K562 (cell line): ENCODE measurements at regions not wholly inside any gene's neighbourhood (a gene's known extent, or its start where the extent isn't known, plus 50 kb on each side); places are given as distances from the start of the nearest gene placed in this dataset.

Source experiments
- ATAC-seq: fragments of 200-7000 bp; cut with Tn5 transposase; 3 replicates; pipeline ENCODE4 v1.9.1; 2020; ENCODE audit warnings: moderate library complexity
- BruUV-seq: library from RNA; stranded (reverse); fragments of 400-500 nt; replicated peaks from 2 replicates; lab custom pipeline; 2021; lab: Mats Ljungman, UMichigan
- CTCF ChIA-PET: fragments of 300-600 bp; formaldehyde crosslinking; extraction: SDS; loops from one replicate; lab custom pipeline; 2021; ENCODE audit warnings: low intra/inter-chr PET ratio; lab: Yijun Ruan, JAX
- POLR2A ChIA-PET: fragments of 300-600, 350-650 bp; sonication (Branson Sonifier 250); formaldehyde crosslinking; extraction: SDS; loops from one replicate; lab custom pipeline; 2021; ENCODE audit warnings: antibody characterized with exemption, inconsistent platforms; lab: Yijun Ruan, JAX
- DNase-seq, 4 experiments: peaks; one replicate each; pipeline versions ENCODE4 v3.0.0 to v3.0.0-alpha.2; 2011 to 2018; ENCODE audit warnings: low spot score in 3 of 4, mixed read lengths in 3 of 4; ENCODE audit errors: extremely low read depth in 1 of 4
- FAIRE-seq: peaks from 2 replicates; lab custom pipeline; 2011; peaks lifted over from hg19 to GRCh38; lab: Jason Lieb, UNC
- H2AFZ ChIP-seq: 2 replicates; pipeline ENCODE4 v1.6.0; 2011; ENCODE audit warnings: low read depth, low read length, control low read depth, inconsistent platforms
- H3K27ac ChIP-seq: fragments of 200-600 bp; 3 replicates; pipeline ENCODE4 v1.8.0; 2011; ENCODE audit warnings: low read depth, mild to moderate bottlenecking, control low read depth, inconsistent platforms, low read length, moderate library complexity, mixed read lengths; ENCODE audit errors: extremely low read depth
- H3K27me3 ChIP-seq, 2 experiments: fragments of 300-600 bp in 1 of 2; 2 replicates in 1 of 2; 3 replicates in 1 of 2; pipeline versions ENCODE4 v1.6.0 to v1.8.0; 2011; ENCODE audit warnings: inconsistent platforms in 2 of 2, low read length in 2 of 2, mild to moderate bottlenecking in 1 of 2, mixed read lengths in 1 of 2, moderate library complexity in 1 of 2; ENCODE audit not compliant: control insufficient read depth in 2 of 2, insufficient read depth in 2 of 2
- H3K36me3 ChIP-seq: fragments of 300-600 bp; 3 replicates; pipeline ENCODE4 v1.8.0; 2011; ENCODE audit warnings: mild to moderate bottlenecking, low read length, inconsistent platforms; ENCODE audit not compliant: control insufficient read depth, insufficient read depth
- H3K4me1 ChIP-seq, 2 experiments: fragments of 200-600 bp in 1 of 2; replicated peaks in 1 of 2; 2 replicates in 1 of 2; 3 replicates in 1 of 2; pipeline versions ENCODE4 v1.5.1 to v1.8.0; 2011; ENCODE audit warnings: inconsistent platforms in 2 of 2, low read length in 2 of 2, mild to moderate bottlenecking in 1 of 2, mixed read lengths in 1 of 2, moderate library complexity in 1 of 2; ENCODE audit not compliant: control insufficient read depth in 2 of 2, insufficient read depth in 2 of 2
- H3K4me2 ChIP-seq: 2 replicates; pipeline ENCODE4 v1.6.1; 2011; ENCODE audit warnings: low read length, control low read depth, inconsistent platforms, mixed read lengths; ENCODE audit not compliant: insufficient read depth
- H3K4me3 ChIP-seq: fragments of 200-600 bp; sonication (generic), shearing (Covaris generic); 2 replicates; pipeline ENCODE4 v1.5.1; 2016; ENCODE audit warnings: control low read depth, inconsistent platforms
- H3K79me2 ChIP-seq: fragments of 200-600 bp; 3 replicates; pipeline ENCODE4 v1.8.0; 2011; ENCODE audit warnings: low read length, inconsistent platforms; ENCODE audit not compliant: control insufficient read depth, insufficient read depth
- H3K9ac ChIP-seq, 2 experiments: 2 replicates each; pipeline versions ENCODE4 v1.6.0 to v1.6.1; 2011; ENCODE audit warnings: low read depth in 2 of 2, low read length in 2 of 2, control low read depth in 1 of 2, inconsistent platforms in 1 of 2, mild to moderate bottlenecking in 1 of 2, mixed read lengths in 1 of 2; ENCODE audit not compliant: insufficient read depth in 1 of 2
- H3K9me1 ChIP-seq: one replicate; pipeline ENCODE4 v1.6.0; 2011; ENCODE audit warnings: inconsistent platforms, mild to moderate bottlenecking, low read length, moderate library complexity; ENCODE audit not compliant: control insufficient read depth, insufficient read depth
- H3K9me3 ChIP-seq: replicated peaks from 2 replicates; pipeline ENCODE4 v1.5.1; 2011; ENCODE audit warnings: low read depth, low read length, inconsistent platforms; ENCODE audit not compliant: control insufficient read depth, insufficient read depth
- H4K20me1 ChIP-seq: replicated peaks from 2 replicates; pipeline ENCODE4 v1.6.1; 2011; ENCODE audit warnings: low read length, inconsistent platforms, mixed read lengths; ENCODE audit not compliant: control insufficient read depth, insufficient read depth
- BRD4 ChIP-seq: fragments of 200-600 bp; sonication (generic); IDR thresholded peaks from 2 replicates; pipeline ENCODE4 v1.6.1; 2017; ENCODE audit warnings: inconsistent platforms
- NEUROD1 ChIP-seq: fragments of 150-350 bp; IDR thresholded peaks from 2 replicates; pipeline ENCODE4 v1.6.1; 2014; ENCODE audit warnings: borderline replicate concordance, low read length, low read depth; ENCODE audit not compliant: partially characterized antibody
- RREB1 ChIP-seq: fragments of 250-450 bp; sonication (Bioruptor Pico); IDR thresholded peaks from 2 replicates; pipeline ENCODE4 v1.4.0; 2020
- ZNF583 ChIP-seq: fragments of 250-450 bp; sonication (Bioruptor Pico); IDR thresholded peaks from 2 replicates; pipeline ENCODE4 v1.4.0; 2020
- WGBS: fragments of 100-300 bp; shearing (Covaris generic); methylation state at CpG from one replicate; pipeline ENCODE4 v1.1.6; 2016; ENCODE audit warnings: low coverage, mixed read lengths; ENCODE audit not compliant: insufficient coverage; ENCODE audit errors: missing lambda C conversion rate; 5-methylcytosine and 5-hydroxymethylcytosine counted together
- in situ Hi-C: fragments of 300-500 bp; cut with MboI; formaldehyde crosslinking; loops from 4 replicates; pipeline ENCODE4 v1.15.0; 2018; ENCODE audit warnings: inconsistent platforms, mixed read lengths
- intact Hi-C: fragments of 100-400 bp; cut with micrococcal nuclease; formaldehyde crosslinking; loops from 2 replicates; pipeline ENCODE4 v1.14.2; 2022

DNA sequence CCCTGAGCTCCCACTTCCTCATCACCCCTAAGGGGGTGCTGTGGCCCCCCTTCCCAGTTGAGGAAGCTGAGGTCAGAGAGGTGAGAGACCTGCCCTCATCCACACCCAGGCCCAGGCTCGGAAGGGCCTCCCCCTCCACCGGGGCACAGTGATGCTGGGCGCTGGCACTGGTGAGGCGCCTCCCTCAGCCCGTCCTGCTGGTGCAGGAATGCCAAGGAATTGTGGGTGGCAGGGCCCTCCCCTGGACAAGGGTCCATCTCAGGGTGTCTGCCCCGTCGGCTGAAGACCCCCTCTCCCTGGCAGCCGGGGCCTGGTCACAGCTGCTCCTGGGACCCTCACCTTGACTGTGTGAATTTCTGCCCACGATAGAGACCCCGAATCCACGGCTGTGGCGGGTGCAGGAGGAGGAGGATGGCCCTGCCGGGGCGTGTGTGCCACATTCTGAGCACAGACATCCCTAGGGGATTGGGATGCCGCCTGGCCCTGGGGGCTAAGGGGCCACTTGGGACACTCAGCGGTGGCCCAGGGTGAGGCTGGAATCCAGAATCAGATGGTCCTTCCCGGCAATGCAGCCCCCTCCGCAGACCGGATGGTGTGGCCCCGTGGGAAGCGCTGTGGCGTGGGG is 70.2 kb upstream of the GATA5 start:
- no peaks in the 10 kb centered on the region for H3K79me2 ChIP-seq
- WGBS = 37% methylated on average over 17 of the region's 22 CpGs
- no peak overlapping the region for H3K4me3 ChIP-seq
- intact Hi-C loops = no loop called here
- no peaks in the 10 kb centered on the region for H3K9me1 ChIP-seq
- no peak for TF ChIP-seq NEUROD1
- no peak for TF ChIP-seq RREB1 (CRISPR knock-in tag)
- no peak for TF ChIP-seq BRD4
- TF ChIP-seq ZNF583 (CRISPR knock-in tag) = no peak
- in situ Hi-C loops = no loop called here
- peaks cover 5% of the 10 kb centered on the region; the same call in 1 of the 2 replicates for H3K9me3 ChIP-seq
- H4K20me1 ChIP-seq = 0 out of 2 replicates have a peak, but pooled peaks cover 5% of the 10 kb centered on the region
- DNase-seq = no peak
- peaks cover 6 to 23% of the 10 kb centered on the region in 2 experiments; a peak in 4 of 5 replicates for H3K27me3 ChIP-seq
- H3K36me3 ChIP-seq = no peaks in the 10 kb centered on the region
- H3K4me2 ChIP-seq = no peak overlapping the region
- BruUV-seq = no TSS peak
- ATAC-seq = no peak
- H3K4me1 ChIP-seq = peaks cover 0 to 60% of the 10 kb centered on the region in 2 experiments; a peak in 2 of 5 replicates
- no peak overlapping the region for H3K27ac ChIP-seq
- no peak overlapping the region for H3K9ac ChIP-seq
- no peak for FAIRE-seq
- ChIA-PET CTCF (no interaction called here), POLR2A (interaction anchor here (0.6 kb wide), 1 partner anchor 9 kb away, joined by 4 read pairs; no protein-coding TSS in a partner anchor)
- H2AFZ ChIP-seq = no peak overlapping the region
